PC-9 (cell line): ENCODE measurements at regions not wholly inside any gene's neighbourhood (a gene's known extent, or its start where the extent isn't known, plus 50 kb on each side); places are given as distances from the start of the nearest gene placed in this dataset.

Experiments
- EZH2 ChIP-seq: fragments of 200-600 bp; sonication (generic); IDR thresholded peaks from 2 replicates; pipeline ENCODE4 v1.8.0; 2017; ENCODE audit warnings: antibody characterized with exemption, low read depth
- TF ChIP-seq, protein P1 (sequence below): fragments of 200-600 bp; sonication (generic); conservative IDR thresholded peaks from 2 replicates; pipeline ENCODE4 v1.6.1; 2017; ENCODE audit warnings: mixed run types, antibody characterized with exemption, mild to moderate bottlenecking, moderate library complexity

DNA sequence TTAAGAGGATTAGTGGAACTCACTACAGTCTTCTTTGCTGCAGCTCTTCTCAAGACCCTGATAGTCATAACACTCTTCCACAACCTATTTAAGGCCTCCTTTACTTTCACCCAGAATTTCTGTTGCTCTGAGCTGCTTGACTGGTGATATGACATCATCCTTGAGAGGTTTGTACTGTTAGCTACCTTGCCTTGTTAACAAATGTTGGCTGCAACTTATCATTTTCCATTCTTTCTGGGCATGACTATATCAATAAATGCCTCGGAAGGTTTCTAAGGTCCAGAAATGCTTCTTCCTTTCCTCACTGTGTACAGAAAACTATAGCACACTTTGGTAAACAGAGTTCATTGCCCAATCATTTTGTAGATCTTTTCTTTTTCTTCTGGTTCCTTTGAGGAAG is 1292.2 kb upstream of the TMPRSS15 start:
- no peak for TF ChIP-seq EZH2
- TF ChIP-seq, protein P1, sequence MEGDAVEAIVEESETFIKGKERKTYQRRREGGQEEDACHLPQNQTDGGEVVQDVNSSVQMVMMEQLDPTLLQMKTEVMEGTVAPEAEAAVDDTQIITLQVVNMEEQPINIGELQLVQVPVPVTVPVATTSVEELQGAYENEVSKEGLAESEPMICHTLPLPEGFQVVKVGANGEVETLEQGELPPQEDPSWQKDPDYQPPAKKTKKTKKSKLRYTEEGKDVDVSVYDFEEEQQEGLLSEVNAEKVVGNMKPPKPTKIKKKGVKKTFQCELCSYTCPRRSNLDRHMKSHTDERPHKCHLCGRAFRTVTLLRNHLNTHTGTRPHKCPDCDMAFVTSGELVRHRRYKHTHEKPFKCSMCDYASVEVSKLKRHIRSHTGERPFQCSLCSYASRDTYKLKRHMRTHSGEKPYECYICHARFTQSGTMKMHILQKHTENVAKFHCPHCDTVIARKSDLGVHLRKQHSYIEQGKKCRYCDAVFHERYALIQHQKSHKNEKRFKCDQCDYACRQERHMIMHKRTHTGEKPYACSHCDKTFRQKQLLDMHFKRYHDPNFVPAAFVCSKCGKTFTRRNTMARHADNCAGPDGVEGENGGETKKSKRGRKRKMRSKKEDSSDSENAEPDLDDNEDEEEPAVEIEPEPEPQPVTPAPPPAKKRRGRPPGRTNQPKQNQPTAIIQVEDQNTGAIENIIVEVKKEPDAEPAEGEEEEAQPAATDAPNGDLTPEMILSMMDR: no peak
